SK-N-DZ (cell line): ENCODE measurements at regions not wholly inside any gene's neighbourhood (a gene's known extent, or its start where the extent isn't known, plus 50 kb on each side); places are given as distances from the start of the nearest gene placed in this dataset.
"Not testable (repeated sequence)": the region's sequence is repeated elsewhere in the genome, so short reads cannot be mapped to it uniquely, and the experiment has no call there.

Experiments used
- DNase-seq: peaks from one replicate; pipeline ENCODE4 v3.0.0-alpha.2; 2015; ENCODE audit warnings: low spot score

- DNase-seq = not testable (repeated sequence)
These were observed 863.3 kb downstream of the TTLL7 start for GRCh38 chr1:83135524-83136157.

- not testable (repeated sequence) for DNase-seq
These were observed 864.5 kb downstream of the TTLL7 start for GRCh38 chr1:83134322-83135014.

GRCh38 chr1:83131692-83131955 lies 867.3 kb downstream of the TTLL7 start:
- no peak for DNase-seq

- no peak for DNase-seq
These were observed 867.8 kb downstream of the TTLL7 start for GRCh38 chr1:83130886-83131691.

- DNase-seq = no peak
These were observed 869.8 kb downstream of the TTLL7 start for GRCh38 chr1:83129107-83129506.

GRCh38 chr1:83125456-83125855 lies 873.5 kb downstream of the TTLL7 start:
- peak; percentile 66 for DNase-seq

GRCh38 chr1:83123019-83123418 lies 875.9 kb downstream of the TTLL7 start:
- no peak for DNase-seq

GRCh38 chr1:83118472-83118871 lies 880.5 kb downstream of the TTLL7 start:
- no peak for DNase-seq

GRCh38 chr1:83117030-83117429 lies 881.9 kb downstream of the TTLL7 start:
- DNase-seq = not testable (repeated sequence)

- no peak for DNase-seq
These were observed 883.1 kb downstream of the TTLL7 start for GRCh38 chr1:83115785-83116184.

GRCh38 chr1:83114136-83114834 lies 884.6 kb downstream of the TTLL7 start:
- no peak for DNase-seq

GRCh38 chr1:83113652-83114051 lies 885.3 kb downstream of the TTLL7 start:
- no peak for DNase-seq

- DNase-seq = no peak
These were observed 886.6 kb downstream of the TTLL7 start for GRCh38 chr1:83112248-83112885.

- DNase-seq = no peak
These were observed 888.8 kb downstream of the TTLL7 start for GRCh38 chr1:83110156-83110555.

- DNase-seq = no peak
These were observed 889.2 kb downstream of the TTLL7 start for GRCh38 chr1:83109692-83110091.

- DNase-seq = no peak
These were observed 894.4 kb downstream of the TTLL7 start for GRCh38 chr1:83104558-83104957.

GRCh38 chr1:83103341-83103740 lies 895.6 kb downstream of the TTLL7 start:
- no peak for DNase-seq

- DNase-seq = peak; percentile 93
These were observed 896.3 kb downstream of the TTLL7 start for GRCh38 chr1:83102630-83103071.

- no peak for DNase-seq
These were observed 897.5 kb downstream of the TTLL7 start for GRCh38 chr1:83101406-83101805.

GRCh38 chr1:83100133-83100532 lies 898.8 kb downstream of the TTLL7 start:
- DNase-seq = no peak

GRCh38 chr1:83098791-83099190 lies 900.1 kb downstream of the TTLL7 start:
- no peak for DNase-seq

GRCh38 chr1:83098131-83098530 lies 900.8 kb downstream of the TTLL7 start:
- DNase-seq = no peak
